Amniotic epithelial cell (primary cell): ENCODE measurements at regions not wholly inside any gene's neighbourhood (a gene's known extent, or its start where the extent isn't known, plus 50 kb on each side); places are given as distances from the start of the nearest gene placed in this dataset.
"Not testable (repeated sequence)": the region's sequence is repeated elsewhere in the genome, so short reads cannot be mapped to it uniquely, and the experiment has no call there.

Source experiments
- DNase-seq: peaks from one replicate; pipeline ENCODE4 v3.0.0-alpha.2; 2010; ENCODE audit warnings: low read depth

GRCh38 chr4:106524772-106525171 lies 156.2 kb upstream of the GIMD1 start:
- not testable (repeated sequence) for DNase-seq

- DNase-seq: no peak
These were observed 154.3 kb upstream of the GIMD1 start for GRCh38 chr4:106522839-106523238.

- no peak for DNase-seq
These were observed 144.1 kb upstream of the GIMD1 start for GRCh38 chr4:106512706-106513105.

- DNase-seq: no peak
These were observed 138.9 kb upstream of the GIMD1 start for GRCh38 chr4:106507440-106507839.

GRCh38 chr4:106503116-106504050 lies 134.8 kb upstream of the GIMD1 start:
- DNase-seq: peak; percentile 16

- DNase-seq: peak; percentile 63
These were observed 133.6 kb upstream of the GIMD1 start for GRCh38 chr4:106502106-106502699.

GRCh38 chr4:106497271-106497670 lies 128.7 kb upstream of the GIMD1 start:
- no peak for DNase-seq

- peak; percentile 24 for DNase-seq
These were observed 127.5 kb upstream of the GIMD1 start for GRCh38 chr4:106496061-106496460.

GRCh38 chr4:106495476-106495875 lies 126.9 kb upstream of the GIMD1 start:
- peak; percentile 86 for DNase-seq

- DNase-seq: peak; percentile 32
These were observed 125.5 kb upstream of the GIMD1 start for GRCh38 chr4:106494066-106494465.

- DNase-seq: no peak
These were observed 124.5 kb upstream of the GIMD1 start for GRCh38 chr4:106493086-106493485.

- peak; percentile 13 for DNase-seq
These were observed 118.0 kb upstream of the GIMD1 start for GRCh38 chr4:106486533-106486932.

- DNase-seq: no peak
These were observed 113.2 kb upstream of the GIMD1 start for GRCh38 chr4:106481801-106482200.

- no peak for DNase-seq
These were observed 109.6 kb upstream of the GIMD1 start for GRCh38 chr4:106478152-106478551.

GRCh38 chr4:106476741-106477140 lies 108.2 kb upstream of the GIMD1 start:
- peak; percentile 21 for DNase-seq

GRCh38 chr4:106473515-106473914 lies 104.9 kb upstream of the GIMD1 start:
- no peak for DNase-seq

- no peak for DNase-seq
These were observed 102.6 kb upstream of the GIMD1 start for GRCh38 chr4:106471151-106471550.

GRCh38 chr4:106463622-106464021 lies 95.0 kb upstream of the GIMD1 start:
- no peak for DNase-seq

GRCh38 chr4:106454581-106454980 lies 86.0 kb upstream of the GIMD1 start:
- no peak for DNase-seq

GRCh38 chr4:106454021-106454420 lies 85.4 kb upstream of the GIMD1 start:
- no peak for DNase-seq

- no peak for DNase-seq
These were observed 82.5 kb upstream of the GIMD1 start for GRCh38 chr4:106451091-106451490.

- DNase-seq: no peak
These were observed 81.7 kb upstream of the GIMD1 start for GRCh38 chr4:106450249-106450648.

GRCh38 chr4:106444557-106444956 lies 76.0 kb upstream of the GIMD1 start:
- no peak for DNase-seq
